ENCODE measurements at regions not wholly inside any gene's neighbourhood (a gene's known extent, or its start where the extent isn't known, plus 50 kb on each side); places are given as distances from the start of the nearest gene placed in this dataset.

- DNase-seq = no peak
These were observed 180.0 kb upstream of the CDKN3 start for GRCh38 chr14:54216827-54217226.

- no peak for DNase-seq
These were observed 177.3 kb upstream of the CDKN3 start for GRCh38 chr14:54219261-54220070.

GRCh38 chr14:54220071-54220703, 176.6 kb upstream of the CDKN3 start:
- no peak for DNase-seq

GRCh38 chr14:54220704-54221431, 175.9 kb upstream of the CDKN3 start:
- no peak for DNase-seq

GRCh38 chr14:54221432-54221803, 175.4 kb upstream of the CDKN3 start:
- no peak for DNase-seq

GRCh38 chr14:54221971-54222370, 174.8 kb upstream of the CDKN3 start:
- no peak for DNase-seq

- DNase-seq = no peak
These were observed 172.9 kb upstream of the CDKN3 start for GRCh38 chr14:54223831-54224402.

- no peak for DNase-seq
These were observed 171.2 kb upstream of the CDKN3 start for GRCh38 chr14:54225457-54226060.

- DNase-seq = no peak
These were observed 170.7 kb upstream of the CDKN3 start for GRCh38 chr14:54226103-54226502.

GRCh38 chr14:54226558-54226957, 170.2 kb upstream of the CDKN3 start:
- DNase-seq = no peak

- DNase-seq = no peak
These were observed 167.7 kb upstream of the CDKN3 start for GRCh38 chr14:54229136-54229535.

- DNase-seq = no peak
These were observed 166.2 kb upstream of the CDKN3 start for GRCh38 chr14:54230645-54231044.

- DNase-seq = no peak
These were observed 164.1 kb upstream of the CDKN3 start for GRCh38 chr14:54232735-54233134.

- no peak for DNase-seq
These were observed 155.3 kb upstream of the CDKN3 start for GRCh38 chr14:54241517-54241916.

GRCh38 chr14:54251356-54251755, 145.5 kb upstream of the CDKN3 start:
- DNase-seq = no peak

- no peak for DNase-seq
These were observed 144.6 kb upstream of the CDKN3 start for GRCh38 chr14:54252072-54252730.

GRCh38 chr14:54253195-54253947, 143.4 kb upstream of the CDKN3 start:
- no peak for DNase-seq

- no peak for DNase-seq
These were observed 140.7 kb upstream of the CDKN3 start for GRCh38 chr14:54256156-54256555.

- DNase-seq = no peak
These were observed 139.4 kb upstream of the CDKN3 start for GRCh38 chr14:54257424-54257823.

- no peak for DNase-seq
These were observed 138.4 kb upstream of the CDKN3 start for GRCh38 chr14:54258382-54258781.

- DNase-seq = no peak
These were observed 137.0 kb upstream of the CDKN3 start for GRCh38 chr14:54259821-54260220.

GRCh38 chr14:54261283-54261682, 135.5 kb upstream of the CDKN3 start:
- DNase-seq = no peak
